Liver (tissue), 3 donors: ENCODE measurements at regions not wholly inside any gene's neighbourhood (a gene's known extent, or its start where the extent isn't known, plus 50 kb on each side); places are given as distances from the start of the nearest gene placed in this dataset.

Experiments
- RAD21 ChIP-seq, 2 donors: IDR thresholded peaks; 2 replicates each; pipeline ENCODE4 v1.6.1; 2016; ENCODE audit warnings: antibody characterized with exemption in 2 of 2, mild to moderate bottlenecking in 2 of 2
- TF ChIP-seq, protein P1 (sequence below): fragments of 150-350 bp; IDR thresholded peaks from 2 replicates; pipeline ENCODE4 v1.5.1; 2017; ENCODE audit warnings: improper control_type of control experiment, low read depth, low read length; ENCODE audit not compliant: missing input control
- donor health status: healthy.
- donor health status: healthy.

GRCh38 chr2:72010647-72011369 lies 136.9 kb downstream of the CYP26B1 start:
- TF ChIP-seq, protein P1, sequence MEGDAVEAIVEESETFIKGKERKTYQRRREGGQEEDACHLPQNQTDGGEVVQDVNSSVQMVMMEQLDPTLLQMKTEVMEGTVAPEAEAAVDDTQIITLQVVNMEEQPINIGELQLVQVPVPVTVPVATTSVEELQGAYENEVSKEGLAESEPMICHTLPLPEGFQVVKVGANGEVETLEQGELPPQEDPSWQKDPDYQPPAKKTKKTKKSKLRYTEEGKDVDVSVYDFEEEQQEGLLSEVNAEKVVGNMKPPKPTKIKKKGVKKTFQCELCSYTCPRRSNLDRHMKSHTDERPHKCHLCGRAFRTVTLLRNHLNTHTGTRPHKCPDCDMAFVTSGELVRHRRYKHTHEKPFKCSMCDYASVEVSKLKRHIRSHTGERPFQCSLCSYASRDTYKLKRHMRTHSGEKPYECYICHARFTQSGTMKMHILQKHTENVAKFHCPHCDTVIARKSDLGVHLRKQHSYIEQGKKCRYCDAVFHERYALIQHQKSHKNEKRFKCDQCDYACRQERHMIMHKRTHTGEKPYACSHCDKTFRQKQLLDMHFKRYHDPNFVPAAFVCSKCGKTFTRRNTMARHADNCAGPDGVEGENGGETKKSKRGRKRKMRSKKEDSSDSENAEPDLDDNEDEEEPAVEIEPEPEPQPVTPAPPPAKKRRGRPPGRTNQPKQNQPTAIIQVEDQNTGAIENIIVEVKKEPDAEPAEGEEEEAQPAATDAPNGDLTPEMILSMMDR: no peak
- no peak for TF ChIP-seq RAD21 (IDR thresholded peaks at IDR 0.05)
